HT-29 (cell line): ENCODE measurements at regions not wholly inside any gene's neighbourhood (a gene's known extent, or its start where the extent isn't known, plus 50 kb on each side); places are given as distances from the start of the nearest gene placed in this dataset.
"Not testable (repeated sequence)": the region's sequence is repeated elsewhere in the genome, so short reads cannot be mapped to it uniquely, and the experiment has no call there.

Experiments used
- DNase-seq: peaks from one replicate; pipeline ENCODE4 v3.0.0-alpha.2; 2015; ENCODE audit warnings: low spot score

DNA sequence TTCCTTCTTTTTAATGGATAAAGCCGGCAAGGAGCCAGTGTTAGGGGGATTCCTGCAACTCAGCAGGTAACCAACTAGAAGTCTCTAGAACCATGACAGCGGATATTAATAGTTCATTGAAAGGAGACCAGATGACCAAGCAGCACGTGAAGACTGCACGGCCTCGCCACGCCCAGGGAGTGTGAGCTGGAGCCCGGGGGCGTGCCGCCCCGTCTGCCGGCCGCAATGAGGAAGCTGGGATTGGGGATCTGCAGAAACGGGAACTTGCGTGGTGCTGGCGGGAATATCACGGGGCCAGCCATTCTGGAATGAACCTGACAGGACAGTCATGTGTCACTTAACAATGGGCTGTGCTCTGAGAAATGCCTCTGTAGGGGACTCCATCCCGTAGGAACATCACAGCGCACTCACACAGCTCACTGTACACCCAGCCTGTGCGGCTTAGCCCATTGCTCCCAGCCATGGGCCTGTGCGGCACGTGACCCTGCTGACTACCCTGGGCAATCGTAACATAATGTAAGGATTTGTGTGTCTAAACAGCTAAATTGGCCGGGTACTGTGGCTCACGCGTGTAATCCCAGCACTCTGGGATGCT lies 4092.8 kb upstream of the TPTE start:
- DNase-seq: not testable (repeated sequence)

DNA sequence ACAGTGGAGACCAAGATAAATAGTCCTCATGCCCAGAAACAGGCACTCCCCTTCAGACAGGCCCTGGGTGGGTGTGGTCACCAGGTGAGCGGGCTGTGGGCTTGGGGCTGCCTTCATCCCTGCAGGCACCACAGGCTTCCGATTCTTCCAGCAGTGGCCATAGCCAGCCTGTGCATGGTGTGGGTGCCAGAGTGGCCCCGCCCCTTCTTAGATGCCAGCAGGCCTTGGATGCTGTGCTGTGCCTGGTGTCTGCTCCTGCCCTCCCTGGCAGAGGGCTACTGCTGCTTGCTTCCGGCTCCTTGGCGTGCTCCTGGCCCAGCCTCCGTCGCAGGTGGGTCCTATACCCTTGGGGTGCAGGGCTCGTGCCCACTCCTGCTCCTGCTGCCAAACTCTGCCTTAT lies 4091.5 kb upstream of the TPTE start:
- not testable (repeated sequence) for DNase-seq

DNA sequence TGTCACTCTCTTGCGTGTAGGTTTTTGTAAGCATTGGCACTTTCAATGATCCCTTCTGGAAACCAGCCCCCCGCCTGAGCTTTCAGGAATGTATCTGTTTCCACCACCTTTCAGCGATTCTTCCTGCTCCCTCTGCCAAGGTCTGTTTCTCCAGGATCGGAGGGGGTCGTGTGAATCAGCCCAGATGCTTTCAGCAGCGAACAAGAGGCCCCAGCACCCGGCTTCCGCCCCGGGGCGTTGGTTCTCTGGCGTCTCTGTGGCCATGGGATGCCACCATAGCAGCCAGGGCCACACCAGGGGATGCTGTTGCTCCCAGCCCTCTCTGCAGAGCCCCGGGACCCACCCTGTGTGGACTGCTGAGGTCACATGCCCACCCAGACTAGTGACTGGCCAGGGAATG lies 4088.2 kb upstream of the TPTE start:
- not testable (repeated sequence) for DNase-seq

DNA sequence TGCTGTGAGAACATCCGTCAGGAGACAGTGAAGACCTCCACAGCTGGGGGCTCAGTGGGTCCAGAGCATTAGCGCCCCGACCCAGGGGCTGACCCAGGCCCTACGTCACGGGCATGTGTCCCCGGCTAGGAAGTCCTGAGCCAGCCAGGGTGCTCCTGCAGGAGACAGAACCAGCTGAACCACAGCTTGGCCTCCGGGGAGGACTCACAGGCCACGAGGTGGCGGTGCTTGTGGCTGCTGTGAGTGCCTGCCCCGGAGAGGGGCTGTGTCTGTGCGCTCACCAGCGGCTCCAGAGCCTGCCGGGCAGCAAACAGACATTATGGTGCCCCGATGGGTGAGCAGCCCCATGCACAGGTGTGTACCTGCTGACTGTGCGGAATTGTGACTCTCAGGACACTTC lies 4085.2 kb upstream of the TPTE start:
- DNase-seq: not testable (repeated sequence)

DNA sequence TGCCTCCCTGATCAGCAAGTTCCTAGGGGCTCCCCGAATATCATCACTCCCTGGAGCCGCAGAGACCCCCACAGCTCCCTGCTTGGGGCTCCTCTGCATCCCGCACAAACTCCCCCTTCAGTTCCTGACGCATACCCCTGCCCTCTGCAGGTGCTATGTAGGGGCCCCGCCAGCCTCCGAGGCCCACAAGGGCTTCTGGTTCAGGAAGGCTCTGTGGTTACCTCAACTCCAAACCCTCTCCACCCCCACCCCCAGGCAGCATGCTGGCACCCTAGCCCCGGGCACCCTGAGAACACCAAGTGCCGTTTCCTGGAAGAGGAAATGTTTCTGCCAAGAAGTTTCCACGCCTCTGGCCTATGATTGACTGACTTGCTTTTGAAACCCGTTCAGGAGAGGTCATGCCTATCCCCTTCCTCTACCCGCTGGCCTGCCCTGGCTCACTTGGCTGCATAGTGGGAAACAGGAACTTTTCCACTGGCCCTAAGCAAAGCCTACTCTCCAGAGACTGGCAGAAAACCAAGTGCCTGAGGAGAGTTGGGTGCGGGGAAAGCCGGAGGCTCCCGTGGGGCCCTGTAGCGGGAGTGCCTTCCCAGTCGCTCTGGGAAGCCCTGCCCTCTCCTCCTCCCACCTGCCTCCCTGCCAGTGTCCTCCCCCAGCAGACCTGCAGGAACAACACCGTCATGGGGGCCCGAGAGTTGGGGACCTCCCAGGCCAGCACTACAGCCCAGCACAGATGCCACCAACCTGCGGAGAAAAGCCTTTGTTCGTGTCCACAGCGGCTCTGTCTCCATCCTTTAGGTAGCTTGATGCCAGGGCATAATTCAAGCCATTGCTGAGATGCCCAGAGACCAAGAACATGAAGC lies 4084.2 kb upstream of the TPTE start:
- not testable (repeated sequence) for DNase-seq

DNA sequence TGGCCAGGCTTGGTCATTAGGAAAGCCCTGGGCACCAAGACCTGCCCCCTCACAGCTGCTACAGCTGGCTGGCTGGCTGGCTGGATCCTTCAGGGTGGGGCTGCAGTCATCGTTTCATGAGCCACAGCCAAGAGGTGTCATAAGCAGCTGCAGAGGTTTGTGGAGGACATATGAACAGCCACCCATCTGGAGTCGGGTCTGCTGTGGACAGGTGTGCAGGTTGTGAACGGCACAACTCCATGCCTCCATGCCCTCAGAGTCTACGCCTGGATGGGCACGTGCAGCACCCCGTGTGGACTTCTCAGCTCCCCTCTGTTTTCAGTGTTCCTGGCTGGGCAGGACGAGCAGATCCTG lies 4083.6 kb upstream of the TPTE start:
- not testable (repeated sequence) for DNase-seq

DNA sequence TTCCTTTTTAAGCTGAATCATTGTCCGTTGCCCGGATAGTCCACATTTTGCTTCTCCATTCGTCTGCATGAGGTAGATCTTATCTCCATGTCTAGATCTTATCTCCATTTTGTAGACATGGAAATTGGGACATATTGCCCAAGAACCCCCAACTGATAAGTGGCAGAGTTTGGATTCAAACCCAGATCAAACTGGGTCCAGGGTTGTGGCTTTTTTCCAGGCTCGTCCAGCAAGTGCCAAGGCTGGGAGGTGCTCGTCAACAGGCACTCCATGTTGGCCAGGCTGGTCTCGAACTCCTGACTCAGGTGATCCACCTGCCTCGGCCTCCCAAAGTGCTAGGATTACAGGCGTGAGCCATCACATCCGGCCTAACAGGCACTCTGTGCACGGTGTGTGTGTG lies 4082.3 kb upstream of the TPTE start:
- not testable (repeated sequence) for DNase-seq

DNA sequence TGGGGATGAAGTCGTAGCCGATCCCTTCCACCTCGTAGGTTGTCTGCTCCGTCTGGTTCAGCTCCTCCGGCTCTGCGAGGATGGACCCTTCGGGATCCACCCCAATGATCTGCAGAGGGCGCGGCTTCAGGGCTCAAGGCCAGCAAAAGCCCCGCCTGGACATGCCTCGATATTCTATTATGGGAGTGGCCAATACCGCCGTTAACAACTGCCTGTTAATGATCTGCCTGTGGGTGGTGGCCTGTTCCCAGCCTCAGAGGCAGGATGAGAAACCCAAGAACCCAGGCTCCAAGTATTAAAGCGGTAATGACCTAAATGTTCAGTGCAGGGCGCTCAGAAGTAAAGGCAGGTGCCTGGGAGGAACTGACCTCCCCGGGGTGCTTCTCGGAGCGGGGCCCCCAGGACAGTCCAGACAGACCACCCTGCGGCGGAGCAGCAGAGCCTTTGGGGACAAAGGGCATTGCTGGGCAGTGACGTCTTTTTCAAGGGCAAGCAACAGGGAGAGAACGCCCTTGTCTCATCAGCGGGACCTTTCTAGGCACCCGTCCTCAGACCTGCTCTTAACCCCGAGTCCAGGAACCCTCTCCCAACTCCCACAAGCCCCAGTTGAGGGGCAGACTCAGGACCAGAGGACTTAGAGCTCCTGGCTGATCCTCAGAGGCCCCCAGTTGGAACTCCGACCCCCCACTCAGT lies 4066.6 kb upstream of the TPTE start:
- not testable (repeated sequence) for DNase-seq

DNA sequence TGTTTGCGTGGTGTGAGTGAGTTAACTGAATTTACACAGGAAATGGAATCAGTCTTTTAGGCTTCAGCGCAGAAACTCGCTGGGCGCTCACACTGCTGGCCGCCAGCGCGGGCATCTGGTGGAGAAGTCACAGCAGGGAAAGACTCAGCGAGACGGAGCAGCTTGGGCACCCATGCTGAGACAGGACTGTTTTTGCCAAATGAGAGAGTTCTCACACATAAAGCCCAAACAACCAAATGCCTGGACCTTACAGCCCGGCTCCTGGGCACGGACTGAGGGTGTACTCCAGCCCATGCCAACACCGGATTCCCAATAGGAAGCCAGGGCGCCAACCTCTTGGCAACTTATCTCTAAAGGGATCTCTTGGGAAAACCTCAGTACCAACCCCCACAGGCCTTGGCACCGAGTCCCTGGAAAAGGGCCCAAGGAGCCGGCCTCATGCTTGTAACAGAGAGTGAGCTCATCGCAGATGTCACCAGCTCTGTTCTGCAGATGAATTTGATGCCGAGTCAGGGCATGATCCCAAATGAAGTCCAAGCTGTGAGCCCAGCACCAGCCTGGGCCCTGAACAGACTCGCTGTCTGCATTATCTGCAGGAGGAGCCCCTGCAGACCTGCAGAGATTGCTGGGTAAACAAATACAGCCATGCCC lies 4065.2 kb upstream of the TPTE start:
- DNase-seq: not testable (repeated sequence)

DNA sequence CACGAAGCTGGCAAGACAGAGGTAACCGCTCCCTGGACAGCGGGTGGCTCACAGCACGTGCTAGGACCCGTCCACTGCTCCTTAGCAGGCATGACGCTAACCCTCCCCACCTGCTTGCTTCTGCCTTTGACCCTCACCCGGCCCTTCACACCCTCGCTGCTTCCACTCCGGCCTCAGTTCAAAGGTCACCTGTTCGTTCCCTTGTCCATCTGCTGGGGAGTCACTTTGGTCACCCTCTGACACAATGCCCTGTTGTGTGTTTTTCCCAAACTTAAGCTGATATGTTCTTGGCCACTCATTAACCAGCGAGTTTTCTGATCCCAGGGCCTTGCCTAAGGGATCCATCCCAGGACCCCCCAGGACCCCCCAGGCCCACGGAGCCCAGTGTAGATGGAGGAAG lies 4061.6 kb upstream of the TPTE start:
- not testable (repeated sequence) for DNase-seq

DNA sequence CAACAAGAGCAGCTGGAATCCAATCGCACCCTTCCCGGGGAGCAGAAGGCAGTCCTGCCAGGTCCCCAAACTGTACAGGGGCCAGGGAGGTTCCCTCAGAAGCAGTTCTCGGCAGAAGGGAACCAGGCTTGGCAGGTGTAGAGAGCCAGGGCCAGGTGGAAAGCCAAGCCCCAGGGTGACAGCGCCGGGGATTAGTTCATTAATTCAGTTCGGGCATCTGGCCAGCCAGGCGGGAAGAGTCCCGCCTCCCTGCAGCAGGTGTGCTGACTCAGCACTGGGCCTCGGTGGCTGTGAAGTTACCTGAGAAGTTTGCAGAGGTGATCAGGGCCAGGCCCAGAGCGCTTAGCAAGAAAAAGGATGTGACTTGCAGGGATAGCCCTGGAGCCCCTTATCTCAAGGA lies 4060.0 kb upstream of the TPTE start:
- not testable (repeated sequence) for DNase-seq

DNA sequence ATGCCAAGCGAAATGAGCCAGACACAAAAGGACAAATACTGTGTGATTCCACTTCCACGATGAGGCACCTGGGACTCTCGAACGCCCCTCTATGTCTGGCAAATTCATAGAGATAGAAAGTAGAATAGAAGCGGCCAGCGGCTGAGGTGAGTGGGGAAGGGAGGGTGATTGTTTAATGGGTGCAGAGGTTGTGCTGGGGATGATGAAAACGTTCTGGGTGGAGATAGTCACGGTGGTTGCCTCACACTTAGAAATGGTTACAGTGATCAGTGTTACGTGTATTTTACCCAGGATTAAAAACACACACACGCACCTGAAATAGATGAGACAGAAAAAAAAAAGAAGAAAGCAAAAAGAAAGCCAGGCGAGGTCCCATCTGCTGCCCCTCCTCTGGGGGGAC lies 4057.0 kb upstream of the TPTE start:
- DNase-seq: not testable (repeated sequence)

DNA sequence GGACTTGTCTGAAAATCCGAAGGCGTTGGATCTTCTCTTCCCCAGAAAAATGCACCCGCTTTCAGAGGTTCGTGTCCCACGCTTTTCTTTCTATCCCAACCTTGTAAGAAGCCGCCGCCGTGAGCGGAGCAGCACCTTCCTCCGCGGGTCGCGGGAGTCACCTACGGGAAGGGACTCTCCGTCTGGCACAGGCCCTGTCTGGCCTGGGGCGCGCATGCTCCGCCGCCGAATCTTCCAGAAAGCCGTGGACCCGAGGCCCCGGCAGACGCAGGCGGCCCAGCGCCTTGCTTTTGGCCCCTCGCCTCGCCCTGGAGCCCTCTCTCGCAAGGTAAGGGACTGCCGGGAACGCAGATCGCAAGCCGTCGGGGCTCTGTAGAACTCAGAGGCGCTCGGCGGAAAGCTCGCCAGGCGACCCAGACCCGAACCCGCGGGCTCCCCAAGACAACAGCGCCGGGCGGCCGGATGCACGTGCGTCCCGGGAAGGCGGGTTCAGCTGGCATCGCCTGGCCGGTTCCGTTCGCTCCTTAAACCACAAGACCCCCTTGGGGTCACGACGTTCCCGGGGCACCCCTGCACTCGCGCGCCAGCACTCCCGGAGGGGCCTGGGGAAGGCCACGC lies 4055.2 kb upstream of the TPTE start:
- not testable (repeated sequence) for DNase-seq

DNA sequence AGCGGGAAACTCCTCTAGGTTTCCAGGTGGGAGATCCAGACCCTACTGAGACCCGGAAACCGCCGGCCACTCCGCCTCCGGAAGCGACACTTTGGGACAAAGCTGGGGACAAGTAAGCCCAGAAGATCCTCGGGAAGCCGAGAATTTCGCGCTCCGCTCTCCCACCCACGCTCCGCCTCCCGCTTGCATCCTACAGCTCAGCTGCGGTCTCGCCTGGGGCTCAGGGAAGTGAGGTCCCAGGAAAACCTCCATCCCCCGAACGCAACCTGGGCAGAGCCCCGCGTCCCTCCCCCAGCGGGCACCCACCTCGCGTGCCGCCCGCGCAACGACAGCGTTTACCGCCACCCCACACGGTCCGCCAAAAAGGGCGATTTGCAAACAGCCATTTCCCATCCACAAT lies 4054.7 kb upstream of the TPTE start:
- DNase-seq: not testable (repeated sequence)

DNA sequence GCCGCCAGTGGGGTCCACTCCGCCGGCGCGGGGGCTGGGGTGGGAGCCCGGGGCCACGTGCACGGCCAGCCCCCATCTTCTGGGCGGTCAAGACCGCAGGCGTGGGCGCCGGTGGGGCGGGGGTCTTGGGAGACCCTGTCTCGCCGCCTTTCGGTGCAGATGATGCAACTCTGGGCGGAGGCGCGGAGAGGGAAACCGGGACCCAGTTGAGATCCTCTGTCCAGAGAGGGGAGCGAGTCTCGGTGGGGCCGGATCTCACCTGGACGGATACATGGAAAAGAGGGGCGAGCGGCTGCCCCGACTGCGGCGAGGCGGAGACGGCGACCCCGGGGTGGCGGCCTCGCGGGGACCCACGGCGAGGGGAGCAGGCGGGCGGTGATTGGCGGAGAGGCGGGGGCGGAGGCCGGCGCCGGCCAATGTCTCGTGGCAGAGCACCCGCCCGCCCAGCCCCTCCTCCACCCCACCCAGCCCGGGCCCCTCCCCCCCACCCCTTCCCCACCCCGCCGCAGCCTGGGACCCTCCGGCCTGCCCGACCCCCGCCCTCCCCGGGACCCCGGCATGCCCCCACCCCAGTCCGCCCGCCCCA lies 4054.1 kb upstream of the TPTE start:
- DNase-seq: not testable (repeated sequence)

DNA sequence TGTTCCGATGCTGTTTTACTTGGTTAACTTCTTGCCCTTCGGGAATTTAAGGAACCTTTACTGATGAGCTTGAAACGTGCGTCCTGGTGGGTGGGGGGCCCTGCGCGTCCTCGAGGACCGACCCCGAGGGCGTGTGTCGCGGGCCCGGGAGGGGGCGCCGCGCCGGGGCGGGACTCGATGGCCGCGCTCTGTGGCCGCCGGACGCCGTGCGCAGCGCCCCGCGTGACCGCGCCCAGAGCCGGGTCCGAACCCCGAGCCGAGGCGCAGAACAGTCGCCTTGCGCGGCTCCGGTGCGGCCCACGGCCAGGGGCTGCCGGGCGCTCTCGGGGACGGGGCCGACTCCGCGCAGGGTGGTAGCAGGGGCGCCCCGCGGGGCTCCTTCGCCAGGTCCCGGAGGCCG lies 4053.5 kb upstream of the TPTE start:
- DNase-seq: not testable (repeated sequence)

DNA sequence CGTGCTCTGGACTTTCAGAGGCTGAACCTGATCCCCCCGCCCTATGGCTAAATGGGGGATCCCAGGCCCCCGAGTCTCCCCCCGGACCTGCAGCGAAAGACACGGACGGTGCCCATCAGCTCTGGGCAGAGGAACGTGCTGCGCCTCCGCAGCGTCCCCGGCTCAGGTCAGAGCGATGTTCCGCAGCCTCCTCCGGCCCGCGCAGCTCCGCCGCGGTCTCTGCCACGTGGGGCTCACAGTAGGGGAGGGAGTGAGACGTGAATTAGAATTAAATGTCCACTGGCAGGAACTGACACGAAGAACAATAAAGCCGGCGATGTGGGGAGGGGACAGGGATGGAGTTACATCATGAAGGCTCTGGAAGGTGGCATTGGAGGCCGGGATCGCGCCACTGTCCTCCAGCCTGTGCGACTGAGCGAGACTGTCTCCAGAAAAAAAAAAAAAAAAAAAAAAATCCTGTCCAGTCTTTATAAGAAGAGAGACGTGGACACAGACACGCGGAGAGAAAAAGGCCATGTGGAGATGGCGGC lies 4053.0 kb upstream of the TPTE start:
- not testable (repeated sequence) for DNase-seq

DNA sequence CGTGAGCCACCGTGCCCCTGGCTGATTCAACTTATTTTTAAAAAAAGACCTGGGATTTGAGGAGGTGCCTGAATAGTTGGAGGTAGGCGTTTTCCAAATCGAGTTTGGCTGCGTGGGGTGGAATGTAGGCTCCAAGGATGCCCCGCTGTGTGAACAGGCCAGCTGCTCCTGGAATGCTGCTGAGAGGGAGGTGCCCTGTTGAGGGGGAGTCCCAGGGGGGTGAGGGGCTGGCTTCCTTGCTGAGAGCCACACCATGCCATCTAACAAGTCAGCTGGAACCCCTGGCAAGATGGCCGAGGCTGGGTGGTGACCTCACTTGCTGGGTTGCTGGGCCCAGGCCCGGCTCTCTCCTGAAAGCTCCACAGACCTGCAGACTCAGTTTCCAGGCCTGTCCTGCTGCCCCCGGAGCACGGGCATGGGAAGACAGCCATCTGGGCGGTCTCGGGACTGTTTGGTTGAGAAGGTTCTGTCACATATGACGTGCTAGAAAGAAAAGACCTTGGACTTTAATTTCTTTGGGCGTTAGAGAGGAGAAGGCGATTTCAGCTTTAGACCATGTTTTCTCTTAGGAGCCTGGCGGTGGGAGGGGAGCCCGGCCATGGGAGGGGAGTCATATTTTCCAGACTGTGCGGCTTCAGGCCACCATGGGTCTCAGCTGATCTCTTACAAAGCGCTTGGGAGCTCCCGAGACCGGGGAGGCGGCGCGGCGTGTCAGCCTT lies 4047.0 kb upstream of the TPTE start:
- DNase-seq: not testable (repeated sequence)

DNA sequence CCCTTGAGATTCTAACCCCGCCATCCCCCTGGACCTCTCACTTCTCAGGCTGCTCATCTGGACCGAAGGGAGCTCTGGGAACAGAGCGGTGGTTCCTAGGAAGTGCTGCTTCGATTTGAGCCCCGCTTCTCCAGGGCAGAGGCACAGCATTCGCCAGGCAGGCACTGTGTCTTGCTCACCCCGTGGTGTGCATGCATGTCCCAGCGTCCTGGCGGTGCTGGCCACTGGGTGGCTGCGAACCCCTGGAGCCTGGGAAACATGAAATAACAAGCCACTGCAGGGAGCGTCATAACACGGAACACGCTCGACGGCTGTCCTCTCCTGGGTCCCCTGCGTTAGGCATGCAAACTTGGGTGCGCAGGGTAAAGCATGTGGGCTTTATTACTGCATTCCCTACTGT lies 4040.3 kb upstream of the TPTE start:
- DNase-seq: not testable (repeated sequence)

DNA sequence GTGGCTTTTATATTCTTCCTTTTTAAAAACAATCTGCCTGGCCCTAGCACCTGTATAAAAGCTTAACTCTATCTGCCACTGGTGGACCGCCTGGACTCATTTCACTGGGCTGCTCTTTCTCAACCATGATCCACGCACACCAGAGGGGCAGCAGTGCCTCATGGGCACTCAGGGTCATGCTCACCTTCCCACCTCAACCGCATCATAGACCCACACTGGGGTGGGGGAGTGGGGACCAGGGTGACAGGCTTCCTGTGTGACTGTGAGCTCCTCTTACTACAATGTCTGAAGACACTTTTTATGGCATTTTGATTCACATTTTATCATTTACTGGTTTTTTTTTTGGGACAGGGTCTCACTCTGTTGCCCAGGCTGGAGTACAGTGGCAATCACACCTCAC lies 4038.8 kb upstream of the TPTE start:
- DNase-seq: not testable (repeated sequence)
